Heart left ventricle (tissue), 16 donors: ENCODE measurements at regions not wholly inside any gene's neighbourhood (a gene's known extent, or its start where the extent isn't known, plus 50 kb on each side); places are given as distances from the start of the nearest gene placed in this dataset.

Experiments used
- ATAC-seq, 4 donors: fragments of 200-7000 bp; cut with Tn5 transposase; one replicate each; pipeline ENCODE4 v1.9.1; 2020 to 2022; ENCODE audit warnings: moderate library complexity in 4 of 4, mild to moderate bottlenecking in 3 of 4, moderate number of reproducible peaks in 1 of 4
- DNase-seq, 5 donors: peaks; one replicate each; pipeline ENCODE4 v3.0.0-alpha.2; 2020
- H3K27ac ChIP-seq, 12 donors: fragments of 200-600 bp; sonication (generic) in 4 of 12; one replicate each; pipeline versions ENCODE4 v1.5.0 to v1.8.0; 2016 to 2022; ENCODE audit warnings: mild to moderate bottlenecking in 2 of 12
- H3K27me3 ChIP-seq, 9 donors: fragments of 200-600 bp; sonication (generic) in 2 of 9; one replicate each; pipeline versions ENCODE4 v1.5.1 to v1.8.0; 2016 to 2022; ENCODE audit warnings: mild to moderate bottlenecking in 3 of 9
- H3K36me3 ChIP-seq, 9 donors: fragments of 200-600 bp; sonication (generic) in 2 of 9; one replicate each; pipeline versions ENCODE4 v1.5.0 to v1.8.0; 2018 to 2022; ENCODE audit warnings: mild to moderate bottlenecking in 2 of 9
- H3K4me1 ChIP-seq, 12 donors: fragments of 200-600 bp; sonication (generic) in 4 of 12; one replicate each; pipeline versions ENCODE4 v1.5.0 to v1.8.0; 2016 to 2022; ENCODE audit warnings: mild to moderate bottlenecking in 3 of 12
- H3K4me3 ChIP-seq, 12 donors: fragments of 200-600 bp; sonication (generic) in 4 of 12; one replicate each; pipeline versions ENCODE4 v1.5.0 to v1.8.0; 2017 to 2022; ENCODE audit warnings: mild to moderate bottlenecking in 9 of 12, moderate library complexity in 4 of 12
- H3K9me3 ChIP-seq, 12 donors: fragments of 200-600 bp; sonication (generic) in 4 of 12; one replicate each; pipeline versions ENCODE4 v1.5.0 to v1.8.0; 2016 to 2022; ENCODE audit warnings: mild to moderate bottlenecking in 1 of 12
- CTCF ChIP-seq, 12 donors: fragments of 200-600 bp; sonication (generic) in 4 of 12; IDR thresholded peaks; one replicate each; pipeline versions ENCODE4 v1.5.0 to v1.8.0; 2018 to 2022; ENCODE audit warnings: antibody characterized with exemption in 12 of 12, mild to moderate bottlenecking in 5 of 12
- POLR2A ChIP-seq, 2 donors: fragments of 450-650 bp; IDR thresholded peaks; one replicate each; pipeline ENCODE4 v1.6.1; 2017; ENCODE audit warnings: antibody characterized with exemption in 2 of 2, mild to moderate bottlenecking in 2 of 2, moderate library complexity in 2 of 2
- WGBS, 4 donors: extraction: QIAGEN DNeasy Blood & Tissue Kit in 2 of 4; methylation state at CpG; one replicate each; pipeline versions ENCODE4 v1.1.5 to v1.1.7; 2013 to 2018; 5-methylcytosine and 5-hydroxymethylcytosine counted together
- intact Hi-C, 10 donors: fragments of 100-400 bp; cut with DNase I; formaldehyde crosslinking; loops; one replicate each; pipeline versions ENCODE4 v1.11.1 to v1.14.2; 2022
- donor health status: ischemic (EF 13 %, LVEDD 7.1; RV severe dilation, severe dysfunction).
- donor health status: healthy with polysubstance abuse.
- donor health status: DM: no; HTN: yes; CAD: no.
- donor health status: DM: no; HTN: no; CAD: no.
- donor health status: ischemic (EF 25% LVEDD 6.9; RV normal size, moderate dysfunction).
- donor health status: ischemic (EF 25% LVEDD 5.7; RV mildly dilated, moderate dysfunction).
- donor health status: healthy.
- donor health status: DM: yes; HTN: yes; CAD: no.
- donor health status: ischemic (EF 35%, LVEDD 5.7; RV mildly dilated, moderate dysfunction).
- donor health status: nonischemic (EF 11% LVEDD 7.7; RV severe dilation, severe dysfunction).
- donor health status: DM: yes; HTN: yes; CAD: no.
- donor health status: PGD.
- donor health status: ischemic (EF 29% LVEDD 5.4; RV normal size, mild dysfunction).
- donor health status: nonischemic (EF 23%, LVEDD 6.1; RV moderate dilation, normal function).

GRCh38 chr16:65524997-65525396 lies 403.1 kb upstream of the CDH11 start:
- Histone ChIP-seq H3K4me1 (peaks cover 0 to 28% (median 3%) of the 10 kb centered on the region in 12 donors), H3K27me3 (no peaks in the 10 kb centered on the region), H3K36me3 (no peaks in the 10 kb centered on the region), H3K9me3 (peaks cover 0 to 13% (median 0%) of the 10 kb centered on the region in 12 donors), H3K27ac (no peak overlapping the region), H3K4me3 (no peak overlapping the region)
- TF ChIP-seq CTCF (IDR thresholded peaks at IDR 0.05) (no peak), POLR2A (IDR thresholded peaks at IDR 0.05) (no peak)
- intact Hi-C loops = no loop called here
- DNase-seq (peak in 4 of 5 donors; percentile 20 to 61 (median 34)), ATAC-seq (peak; percentile 33 to 93 (median 43))
- WGBS, 4 donors = 59 to 75% (median 62%) methylated on average over 8 of the region's 8 CpGs

GRCh38 chr16:65524231-65524630 lies 402.4 kb upstream of the CDH11 start:
- Histone ChIP-seq H3K27ac (no peak overlapping the region), H3K36me3 (no peaks in the 10 kb centered on the region), H3K4me3 (no peak overlapping the region), H3K4me1 (peaks cover 0 to 32% (median 3%) of the 10 kb centered on the region in 12 donors), H3K27me3 (no peaks in the 10 kb centered on the region), H3K9me3 (peaks cover 0 to 13% (median 0%) of the 10 kb centered on the region in 12 donors)
- intact Hi-C loops = no loop called here
- DNase-seq (no peak), ATAC-seq (no peak)
- TF ChIP-seq CTCF (IDR thresholded peaks at IDR 0.05) (no peak), POLR2A (IDR thresholded peaks at IDR 0.05) (no peak)
- WGBS, 4 donors = 81 to 89% (median 88%) methylated on average over 3 of the region's 3 CpGs

- WGBS, 4 donors = 83 to 90% (median 87%) methylated on average over 5 of the region's 5 CpGs
- no peak for DNase-seq
- no peaks in the 10 kb centered on the region for H3K27me3 ChIP-seq
- H3K36me3 ChIP-seq = no peaks in the 10 kb centered on the region
- H3K4me3 ChIP-seq = no peak overlapping the region
- H3K9me3 ChIP-seq = peaks cover 0 to 13% (median 0%) of the 10 kb centered on the region in 12 donors
- peaks cover 0 to 32% (median 3%) of the 10 kb centered on the region in 12 donors for H3K4me1 ChIP-seq
- ATAC-seq = no peak
- H3K27ac ChIP-seq = no peak overlapping the region
- TF ChIP-seq POLR2A (IDR thresholded peaks at IDR 0.05) (no peak), CTCF (IDR thresholded peaks at IDR 0.05) (no peak)
- intact Hi-C loops = no loop called here
Observed at GRCh38 chr16:65523283-65523944, 401.6 kb upstream of the CDH11 start.

GRCh38 chr16:65522412-65522811 lies 400.5 kb upstream of the CDH11 start:
- peaks cover 0 to 32% (median 3%) of the 10 kb centered on the region in 12 donors for H3K4me1 ChIP-seq
- peak overlapping the region in 3 of 12 donors; percentile 19 to 43 (median 29) for H3K27ac ChIP-seq
- TF ChIP-seq POLR2A (IDR thresholded peaks at IDR 0.05) (no peak), CTCF (IDR thresholded peaks at IDR 0.05) (no peak)
- H3K9me3 ChIP-seq = peaks cover 0 to 9% (median 0%) of the 10 kb centered on the region in 12 donors
- H3K4me3 ChIP-seq = no peak overlapping the region
- 91 to 95% (median 94%) methylated on average over 7 of the region's 7 CpGs for WGBS, 4 donors
- no peak for ATAC-seq
- no peak for DNase-seq
- H3K36me3 ChIP-seq = no peaks in the 10 kb centered on the region
- intact Hi-C loops = no loop called here
- H3K27me3 ChIP-seq = no peaks in the 10 kb centered on the region
